DND-41 (cell line): ENCODE measurements at regions not wholly inside any gene's neighbourhood (a gene's known extent, or its start where the extent isn't known, plus 50 kb on each side); places are given as distances from the start of the nearest gene placed in this dataset.
A peak's percentile ranks its signal among the peaks of the same experiment; 100 is the strongest.

Experiments used
- ATAC-seq: fragments of 200-7000 bp; cut with Tn5 transposase; 3 replicates; pipeline ENCODE4 v1.9.1; 2021; ENCODE audit warnings: low read depth; ENCODE audit not compliant: insufficient read depth
- DNase-seq: peaks from one replicate; pipeline ENCODE4 v3.0.0-alpha.2; 2020
- H2AFZ ChIP-seq: 2 replicates; pipeline ENCODE4 v1.6.0; 2012; ENCODE audit warnings: low read depth, low read length
- H3K27ac ChIP-seq: 2 replicates; pipeline ENCODE4 v1.5.1; 2012; ENCODE audit warnings: low read length, inconsistent platforms
- H3K27me3 ChIP-seq: fragments of 200-600 bp; sonication (generic); 2 replicates; pipeline ENCODE4 v1.6.0; 2012; ENCODE audit warnings: low read length, mild to moderate bottlenecking, inconsistent platforms; ENCODE audit not compliant: insufficient read depth, poor library complexity
- H3K36me3 ChIP-seq: 2 replicates; pipeline ENCODE4 v1.5.1; 2012; ENCODE audit warnings: low read length, inconsistent platforms; ENCODE audit not compliant: insufficient read depth
- H3K4me1 ChIP-seq: 2 replicates; pipeline ENCODE4 v1.5.1; 2012; ENCODE audit warnings: mild to moderate bottlenecking, low read length; ENCODE audit not compliant: insufficient read depth
- H3K4me2 ChIP-seq: 2 replicates; pipeline ENCODE4 v1.6.0; 2012; ENCODE audit warnings: mild to moderate bottlenecking, moderate library complexity, low read length, inconsistent platforms; ENCODE audit not compliant: insufficient read depth
- H3K4me3 ChIP-seq, 2 experiments: fragments of 200-600 bp in 1 of 2; shearing (Covaris generic) in 1 of 2; 2 replicates each; pipeline ENCODE4 v1.5.1; 2012 to 2016; ENCODE audit warnings: inconsistent platforms in 2 of 2, low read length in 2 of 2, mild to moderate bottlenecking in 2 of 2, low read depth in 1 of 2, moderate library complexity in 1 of 2
- H3K79me2 ChIP-seq: 2 replicates; pipeline ENCODE4 v1.6.0; 2012; ENCODE audit warnings: low read length, inconsistent platforms; ENCODE audit not compliant: insufficient read depth
- H3K9ac ChIP-seq: 2 replicates; pipeline ENCODE4 v1.6.0; 2012; ENCODE audit warnings: low read depth, mild to moderate bottlenecking, inconsistent platforms, low read length, moderate library complexity
- H3K9me3 ChIP-seq: 2 replicates; pipeline ENCODE4 v1.5.1; 2012; ENCODE audit warnings: low read length, moderate library complexity, mild to moderate bottlenecking, inconsistent platforms; ENCODE audit not compliant: insufficient read depth, severe bottlenecking
- H4K20me1 ChIP-seq: 2 replicates; pipeline ENCODE4 v1.6.0; 2012; ENCODE audit warnings: low read length; ENCODE audit not compliant: insufficient read depth
- EZH2 ChIP-seq: IDR thresholded peaks from 3 replicates; pipeline ENCODE4 v1.6.1; 2012; ENCODE audit warnings: borderline replicate concordance, low read depth, mild to moderate bottlenecking, moderate library complexity, low read length, inconsistent platforms; ENCODE audit not compliant: severe bottlenecking
- TF ChIP-seq, protein P1 (sequence below): IDR thresholded peaks from 2 replicates; pipeline ENCODE4 v1.5.1; 2012; ENCODE audit warnings: borderline replicate concordance, low read length, moderate library complexity, mild to moderate bottlenecking; ENCODE audit not compliant: poor library complexity, severe bottlenecking; ENCODE audit errors: extremely low read depth

DNA sequence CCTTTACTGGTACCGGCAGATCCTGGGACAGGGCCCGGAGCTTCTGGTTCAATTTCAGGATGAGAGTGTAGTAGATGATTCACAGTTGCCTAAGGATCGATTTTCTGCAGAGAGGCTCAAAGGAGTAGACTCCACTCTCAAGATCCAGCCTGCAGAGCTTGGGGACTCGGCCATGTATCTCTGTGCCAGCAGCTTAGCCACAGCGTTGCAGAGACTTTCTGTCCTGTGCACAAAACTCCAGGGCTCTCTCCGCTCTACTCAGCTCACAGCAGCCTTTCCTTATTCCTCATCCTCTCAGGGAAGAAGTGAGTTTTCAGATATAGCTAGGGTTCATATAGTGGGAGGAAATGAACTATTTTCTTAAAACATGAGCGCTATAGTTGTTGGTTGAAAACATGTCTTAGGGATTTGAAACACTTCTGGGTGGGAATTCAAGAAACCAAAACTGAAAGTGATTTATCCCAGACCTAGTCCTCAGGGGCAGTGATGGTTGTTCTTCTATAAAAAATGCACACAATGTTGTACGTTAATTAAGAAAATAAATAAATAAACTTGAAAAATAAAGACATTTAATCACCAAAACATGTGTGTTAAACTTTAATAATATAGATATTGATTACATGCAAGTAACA lies 150.2 kb upstream of the PRSS58 start:
- peak overlapping the region in 1 of 2 experiments; percentile 46; a peak in 2 of 4 replicates for H3K4me3 ChIP-seq
- H2AFZ ChIP-seq = peak overlapping the region; percentile 61; the same call in 1 of the 2 replicates
- H3K79me2 ChIP-seq = no peaks in the 10 kb centered on the region

DNA sequence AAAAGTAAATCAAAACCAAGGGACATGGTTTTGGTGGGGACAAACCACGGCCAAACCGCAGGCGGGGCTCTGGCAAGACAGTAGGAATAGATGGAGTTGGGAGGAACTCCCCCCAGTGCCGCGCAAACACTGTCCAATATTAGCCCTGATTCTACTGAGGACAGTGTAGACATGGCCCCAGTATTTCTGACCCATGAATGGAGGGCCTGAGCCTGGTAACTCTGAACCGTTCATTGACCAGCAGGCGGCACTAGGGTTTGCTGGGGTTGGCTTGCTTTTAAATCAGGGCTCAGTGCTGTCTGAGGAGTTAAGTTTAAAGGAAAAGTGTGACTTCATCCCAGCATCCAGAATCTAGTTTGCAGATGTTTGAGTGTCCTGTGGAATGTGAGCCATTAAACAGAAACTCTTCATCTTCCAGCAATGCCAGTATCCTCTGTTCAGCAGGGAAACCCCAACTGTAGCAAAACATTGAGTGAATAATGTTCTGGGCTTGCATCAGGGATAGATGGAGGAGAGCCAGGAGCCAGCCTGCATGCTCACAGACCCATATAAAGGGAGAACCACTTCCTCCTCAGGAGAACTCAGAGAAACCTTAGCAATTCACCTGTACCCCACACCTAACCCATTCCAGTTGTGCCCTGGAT lies 147.4 kb upstream of the PRSS58 start:
- H2AFZ ChIP-seq = no peak overlapping the region
- no peak overlapping the region for H3K4me3 ChIP-seq
- DNase-seq (no peak), ATAC-seq (no peak)
- H3K9me3 ChIP-seq = no peaks in the 10 kb centered on the region
- peaks cover 34% of the 10 kb centered on the region for H3K4me1 ChIP-seq
- H3K9ac ChIP-seq = no peak overlapping the region
- H3K27ac ChIP-seq = no peak overlapping the region
- no peaks in the 10 kb centered on the region for H3K79me2 ChIP-seq
- H3K36me3 ChIP-seq = no peaks in the 10 kb centered on the region
- no peaks in the 10 kb centered on the region for H3K27me3 ChIP-seq
- no peak overlapping the region for H3K4me2 ChIP-seq
- no peaks in the 10 kb centered on the region for H4K20me1 ChIP-seq
- TF ChIP-seq, protein P1, sequence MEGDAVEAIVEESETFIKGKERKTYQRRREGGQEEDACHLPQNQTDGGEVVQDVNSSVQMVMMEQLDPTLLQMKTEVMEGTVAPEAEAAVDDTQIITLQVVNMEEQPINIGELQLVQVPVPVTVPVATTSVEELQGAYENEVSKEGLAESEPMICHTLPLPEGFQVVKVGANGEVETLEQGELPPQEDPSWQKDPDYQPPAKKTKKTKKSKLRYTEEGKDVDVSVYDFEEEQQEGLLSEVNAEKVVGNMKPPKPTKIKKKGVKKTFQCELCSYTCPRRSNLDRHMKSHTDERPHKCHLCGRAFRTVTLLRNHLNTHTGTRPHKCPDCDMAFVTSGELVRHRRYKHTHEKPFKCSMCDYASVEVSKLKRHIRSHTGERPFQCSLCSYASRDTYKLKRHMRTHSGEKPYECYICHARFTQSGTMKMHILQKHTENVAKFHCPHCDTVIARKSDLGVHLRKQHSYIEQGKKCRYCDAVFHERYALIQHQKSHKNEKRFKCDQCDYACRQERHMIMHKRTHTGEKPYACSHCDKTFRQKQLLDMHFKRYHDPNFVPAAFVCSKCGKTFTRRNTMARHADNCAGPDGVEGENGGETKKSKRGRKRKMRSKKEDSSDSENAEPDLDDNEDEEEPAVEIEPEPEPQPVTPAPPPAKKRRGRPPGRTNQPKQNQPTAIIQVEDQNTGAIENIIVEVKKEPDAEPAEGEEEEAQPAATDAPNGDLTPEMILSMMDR = no peak
- TF ChIP-seq EZH2 = no peak

More for the DNA sequence above, 150.2 kb upstream of the PRSS58 start:
- Histone ChIP-seq H3K36me3 (no peaks in the 10 kb centered on the region), H3K4me2 (peak overlapping the region; percentile 59), H3K4me1 (peaks cover 43% of the 10 kb centered on the region), H3K9me3 (no peaks in the 10 kb centered on the region), H3K9ac (peak overlapping the region; percentile 59), H4K20me1 (no peaks in the 10 kb centered on the region), H3K27me3 (no peaks in the 10 kb centered on the region), H3K27ac (peak overlapping the region; percentile 94)
- peak; percentile 42 for DNase-seq
- no peak for TF ChIP-seq EZH2
- TF ChIP-seq, protein P1 = no peak
- peak; percentile 73 for ATAC-seq

DNA sequence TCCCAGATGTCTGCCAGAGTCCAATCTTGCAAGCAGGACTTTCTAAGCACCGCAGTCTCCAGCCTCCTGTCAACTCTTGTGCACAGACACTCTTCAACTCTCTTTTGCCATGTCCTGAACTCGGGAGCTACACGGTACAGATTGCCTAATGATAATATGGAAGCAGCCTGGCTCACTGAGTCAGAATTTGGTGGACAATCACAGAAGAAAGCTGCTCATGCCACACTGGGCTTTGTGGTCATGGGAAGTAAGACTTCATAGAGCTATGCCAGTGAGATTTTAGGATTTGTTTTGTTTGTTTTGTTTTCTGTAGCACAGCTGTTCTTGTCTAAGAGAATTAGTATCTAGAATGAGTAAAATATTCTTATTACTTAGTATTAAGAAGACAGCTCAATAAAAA lies 144.1 kb upstream of the PRSS58 start:
- no peak overlapping the region for H2AFZ ChIP-seq
- H3K27me3 ChIP-seq = no peaks in the 10 kb centered on the region
- DNase-seq (no peak), ATAC-seq (no peak)
- H3K36me3 ChIP-seq = no peaks in the 10 kb centered on the region
- no peak overlapping the region for H3K4me2 ChIP-seq
- H3K27ac ChIP-seq = no peak overlapping the region
- no peaks in the 10 kb centered on the region for H3K79me2 ChIP-seq
- H3K9me3 ChIP-seq = no peaks in the 10 kb centered on the region
- no peaks in the 10 kb centered on the region for H4K20me1 ChIP-seq
- H3K4me3 ChIP-seq = no peak overlapping the region
- no peak overlapping the region for H3K9ac ChIP-seq
- TF ChIP-seq EZH2 = no peak
- TF ChIP-seq, protein P1 = no peak
- peaks cover 12% of the 10 kb centered on the region for H3K4me1 ChIP-seq
